Dendritic cell treated with granulocyte-macrophage colony-stimulating factor and Interleukin-4, amounts not matched to agents 40 ng/mL and 50 ng/mL, for 4 days (primary cell): ENCODE measurements at regions not wholly inside any gene's neighbourhood (a gene's known extent, or its start where the extent isn't known, plus 50 kb on each side); places are given as distances from the start of the nearest gene placed in this dataset.

Experiments
- H3K27ac Mint-ChIP-seq: one replicate; pipeline ENCODE4 v1.8.0; 2022; ENCODE audit warnings: mild to moderate bottlenecking, mixed read lengths
- H3K27me3 Mint-ChIP-seq: one replicate; pipeline ENCODE4 v1.8.0; 2022; ENCODE audit warnings: mild to moderate bottlenecking, mixed read lengths
- H3K36me3 Mint-ChIP-seq: one replicate; pipeline ENCODE4 v1.8.0; 2022; ENCODE audit warnings: low read depth, mixed read lengths
- H3K4me1 Mint-ChIP-seq: one replicate; pipeline ENCODE4 v1.8.0; 2022; ENCODE audit warnings: low read depth, mixed read lengths
- H3K4me3 Mint-ChIP-seq: one replicate; pipeline ENCODE4 v1.8.0; 2022; ENCODE audit warnings: mild to moderate bottlenecking, moderate library complexity, mixed read lengths
- H3K9me3 Mint-ChIP-seq: one replicate; pipeline ENCODE4 v1.8.0; 2022; ENCODE audit warnings: mixed read lengths
- intact Hi-C: fragments of 100-400 bp; cut with micrococcal nuclease; formaldehyde crosslinking; loops from one replicate; pipeline ENCODE4 v1.15.0; 2022

- no peaks in the 10 kb centered on the region for H3K36me3 Mint-ChIP-seq
- peaks cover 56% of the 10 kb centered on the region for H3K27me3 Mint-ChIP-seq
- intact Hi-C loops = no loop called here
- H3K4me1 Mint-ChIP-seq = no peaks in the 10 kb centered on the region
- H3K27ac Mint-ChIP-seq = no peak overlapping the region
- no peak overlapping the region for H3K4me3 Mint-ChIP-seq
- H3K9me3 Mint-ChIP-seq = peaks cover 14% of the 10 kb centered on the region
Measured at GRCh38 chr14:97027256-97027999, 230.2 kb downstream of the VRK1 start.

DNA sequence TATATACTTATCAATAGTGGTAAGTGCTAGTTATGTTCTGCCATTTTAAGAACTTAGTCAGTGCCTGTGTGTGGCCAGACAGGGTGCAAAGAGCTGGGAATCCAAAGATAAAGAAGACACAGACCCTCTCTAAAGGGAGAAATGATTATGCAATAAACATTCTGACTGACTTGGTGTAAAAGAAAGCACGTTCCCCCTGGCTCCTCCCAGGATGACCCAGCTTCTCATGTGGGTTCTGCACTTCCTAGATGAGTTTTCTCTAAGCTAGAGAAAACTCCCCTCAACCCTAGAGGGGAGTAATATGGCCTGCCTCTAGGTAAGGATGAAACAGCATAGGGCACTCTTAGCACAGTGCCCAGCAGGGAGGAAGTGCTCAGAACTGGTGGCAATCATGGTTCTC is 231.2 kb downstream of the VRK1 start:
- intact Hi-C loops = no loop called here
- Mint-ChIP-seq H3K27ac (no peak overlapping the region), H3K27me3 (peaks cover 58% of the 10 kb centered on the region), H3K9me3 (peaks cover 14% of the 10 kb centered on the region), H3K4me1 (no peaks in the 10 kb centered on the region), H3K36me3 (no peaks in the 10 kb centered on the region), H3K4me3 (no peak overlapping the region)

DNA sequence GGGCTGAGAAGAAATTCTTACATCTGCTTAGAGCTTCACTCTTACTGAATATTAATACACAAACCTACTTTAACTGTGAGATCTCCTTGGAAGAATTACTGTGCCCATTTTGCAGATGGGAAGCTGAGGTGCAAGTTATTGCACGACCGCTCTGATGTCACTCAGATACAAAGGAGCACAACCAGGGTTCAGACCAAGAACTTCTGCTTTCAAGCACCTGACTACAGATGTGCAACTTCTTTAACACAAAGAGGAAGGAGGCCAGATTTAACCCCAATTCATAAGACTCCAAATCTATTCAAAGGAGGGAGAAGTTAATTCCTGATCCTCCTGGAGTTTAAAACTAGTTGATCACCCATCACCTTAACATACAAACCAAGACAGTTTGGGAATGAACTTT is 232.6 kb downstream of the VRK1 start:
- Mint-ChIP-seq H3K27ac (no peak overlapping the region), H3K27me3 (peaks cover 63% of the 10 kb centered on the region), H3K4me3 (no peak overlapping the region), H3K36me3 (no peaks in the 10 kb centered on the region), H3K9me3 (peaks cover 14% of the 10 kb centered on the region), H3K4me1 (no peaks in the 10 kb centered on the region)
- intact Hi-C loops = no loop called here

- Mint-ChIP-seq H3K27me3 (peaks cover 64% of the 10 kb centered on the region), H3K27ac (no peak overlapping the region), H3K4me1 (no peaks in the 10 kb centered on the region), H3K9me3 (peaks cover 14% of the 10 kb centered on the region), H3K36me3 (no peaks in the 10 kb centered on the region), H3K4me3 (no peak overlapping the region)
- intact Hi-C loops = no loop called here
Measured at GRCh38 chr14:97031530-97031929, 234.3 kb downstream of the VRK1 start.

GRCh38 chr14:97033556-97034081 is 236.4 kb downstream of the VRK1 start:
- intact Hi-C loops = no loop called here
- no peak overlapping the region for H3K4me3 Mint-ChIP-seq
- H3K9me3 Mint-ChIP-seq = peaks cover 18% of the 10 kb centered on the region
- no peak overlapping the region for H3K27ac Mint-ChIP-seq
- peaks cover 63% of the 10 kb centered on the region for H3K27me3 Mint-ChIP-seq
- H3K4me1 Mint-ChIP-seq = no peaks in the 10 kb centered on the region
- H3K36me3 Mint-ChIP-seq = no peaks in the 10 kb centered on the region

DNA sequence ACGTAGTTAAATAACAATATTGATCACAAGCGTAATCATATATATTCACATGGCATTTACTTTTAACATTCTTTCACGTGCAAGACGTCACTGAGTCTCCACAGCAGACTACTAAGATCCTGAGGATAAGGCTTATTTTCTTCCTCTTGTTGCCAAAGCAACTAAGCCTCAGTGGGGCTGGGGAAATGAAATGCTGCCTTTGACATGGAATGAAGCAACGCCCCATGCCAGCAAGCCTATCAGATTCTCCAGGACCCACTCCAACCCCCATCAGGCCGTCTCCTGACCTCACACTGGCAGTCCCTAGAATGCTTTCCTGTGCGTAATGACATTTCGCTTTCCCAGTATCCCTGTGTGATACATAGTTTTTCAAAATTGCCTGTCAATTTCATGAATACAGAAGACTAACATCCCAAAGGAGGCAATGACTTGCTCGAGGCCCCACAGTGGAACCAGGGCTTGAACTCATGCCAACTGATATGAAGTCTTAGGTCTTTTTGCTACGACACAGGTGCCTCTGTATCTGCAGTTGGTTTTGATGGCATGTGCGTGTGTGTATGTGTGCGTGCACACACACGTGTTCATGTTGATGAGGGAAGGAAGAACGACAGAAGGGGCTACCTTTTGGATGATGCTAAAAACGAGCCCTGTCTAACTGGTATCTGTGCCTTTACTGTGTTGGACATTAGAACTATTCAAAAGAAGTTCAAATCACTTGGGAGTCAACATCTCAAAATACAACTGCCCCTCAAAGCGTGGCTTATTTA is 239.1 kb downstream of the VRK1 start:
- Mint-ChIP-seq H3K4me1 (no peaks in the 10 kb centered on the region), H3K27ac (no peak overlapping the region), H3K9me3 (peaks cover 32% of the 10 kb centered on the region), H3K36me3 (no peaks in the 10 kb centered on the region), H3K4me3 (no peak overlapping the region), H3K27me3 (peaks cover 58% of the 10 kb centered on the region)
- intact Hi-C loops = no loop called here

- peaks cover 28% of the 10 kb centered on the region for H3K9me3 Mint-ChIP-seq
- H3K4me3 Mint-ChIP-seq = no peak overlapping the region
- peaks cover 30% of the 10 kb centered on the region for H3K27me3 Mint-ChIP-seq
- H3K4me1 Mint-ChIP-seq = no peaks in the 10 kb centered on the region
- no peaks in the 10 kb centered on the region for H3K36me3 Mint-ChIP-seq
- intact Hi-C loops = no loop called here
- H3K27ac Mint-ChIP-seq = no peak overlapping the region
Measured at GRCh38 chr14:97039717-97040363, 242.7 kb downstream of the VRK1 start.

DNA sequence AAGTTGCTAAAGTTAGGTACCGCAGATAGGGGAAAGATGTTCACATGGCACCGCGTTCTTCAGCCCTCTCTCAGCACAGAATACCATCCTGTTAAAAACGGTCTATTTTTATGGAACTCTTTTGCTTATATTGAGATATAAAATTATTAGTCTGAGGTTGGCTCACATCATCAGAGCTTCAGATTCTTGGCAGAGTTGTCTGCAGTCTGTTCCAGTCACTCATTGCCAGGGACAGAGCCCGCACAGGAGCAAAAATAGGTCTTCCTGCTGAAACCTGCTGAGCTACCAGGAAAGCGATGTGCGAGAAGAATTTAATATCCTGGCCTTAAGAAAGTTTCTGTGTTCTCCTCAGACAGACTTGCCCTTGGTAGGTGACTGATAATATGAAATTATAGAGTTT is 249.8 kb downstream of the VRK1 start:
- Mint-ChIP-seq H3K27me3 (peaks cover 14% of the 10 kb centered on the region), H3K4me3 (no peak overlapping the region), H3K9me3 (peaks cover under 1% of the 10 kb centered on the region), H3K27ac (no peak overlapping the region), H3K4me1 (no peaks in the 10 kb centered on the region), H3K36me3 (no peaks in the 10 kb centered on the region)
- intact Hi-C loops = no loop called here

DNA sequence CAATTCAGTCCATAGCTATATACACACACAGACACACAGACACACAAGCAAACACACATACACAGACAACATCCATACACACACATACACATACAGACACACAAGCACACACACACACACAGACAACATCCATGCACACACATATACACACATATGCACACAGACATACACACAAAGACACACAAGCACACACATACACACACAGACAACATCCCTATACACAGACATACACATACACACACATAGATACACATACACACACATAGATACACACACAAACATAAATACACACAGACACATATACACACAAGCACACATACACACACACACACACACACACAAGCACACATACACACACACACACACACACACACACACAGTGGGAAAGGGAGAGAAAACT is 254.8 kb downstream of the VRK1 start:
- Mint-ChIP-seq H3K27ac (no peak overlapping the region), H3K27me3 (peaks cover 22% of the 10 kb centered on the region), H3K36me3 (no peaks in the 10 kb centered on the region), H3K9me3 (no peaks in the 10 kb centered on the region), H3K4me1 (no peaks in the 10 kb centered on the region), H3K4me3 (no peak overlapping the region)
- intact Hi-C loops = loop anchor here (10.0 kb wide), 1 partner anchor 533 kb away; no protein-coding TSS in a partner anchor

GRCh38 chr14:97053941-97054340 is 256.8 kb downstream of the VRK1 start:
- Mint-ChIP-seq H3K4me1 (no peaks in the 10 kb centered on the region), H3K9me3 (no peaks in the 10 kb centered on the region), H3K27ac (no peak overlapping the region), H3K4me3 (no peak overlapping the region), H3K27me3 (peaks cover 19% of the 10 kb centered on the region), H3K36me3 (no peaks in the 10 kb centered on the region)
- intact Hi-C loops = loop anchor here (10.0 kb wide), 1 partner anchor 531 kb away; no protein-coding TSS in a partner anchor

DNA sequence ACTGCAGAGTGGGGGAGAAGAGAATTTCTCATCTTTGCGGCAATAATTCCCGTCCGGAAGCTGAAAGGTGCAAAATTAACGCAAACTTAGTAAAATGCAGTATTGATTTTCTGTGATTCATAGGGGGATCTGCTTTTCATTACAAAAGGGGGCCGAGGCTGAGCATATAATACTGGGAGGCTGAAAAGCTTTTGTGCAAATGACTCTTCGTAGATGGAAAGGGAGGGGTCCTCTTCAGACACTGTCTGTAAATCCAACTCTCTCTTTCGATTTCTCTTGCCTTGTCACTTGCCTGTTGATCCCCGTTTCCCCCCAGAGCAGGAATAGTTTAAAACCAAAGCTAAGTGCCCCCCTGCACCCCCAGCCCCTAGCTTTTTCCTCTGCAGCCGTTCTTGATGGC is 258.2 kb downstream of the VRK1 start:
- Mint-ChIP-seq H3K4me3 (no peak overlapping the region), H3K9me3 (no peaks in the 10 kb centered on the region), H3K36me3 (no peaks in the 10 kb centered on the region), H3K27me3 (peaks cover 22% of the 10 kb centered on the region), H3K4me1 (no peaks in the 10 kb centered on the region), H3K27ac (no peak overlapping the region)
- intact Hi-C loops = loop anchor here (10.0 kb wide), 1 partner anchor 529 kb away; no protein-coding TSS in a partner anchor

GRCh38 chr14:97056086-97056485 is 258.9 kb downstream of the VRK1 start:
- Mint-ChIP-seq H3K36me3 (no peaks in the 10 kb centered on the region), H3K9me3 (no peaks in the 10 kb centered on the region), H3K4me1 (no peaks in the 10 kb centered on the region), H3K27me3 (peaks cover 20% of the 10 kb centered on the region), H3K4me3 (no peak overlapping the region), H3K27ac (no peak overlapping the region)
- intact Hi-C loops = loop anchor here (10.0 kb wide), 1 partner anchor 529 kb away; no protein-coding TSS in a partner anchor

DNA sequence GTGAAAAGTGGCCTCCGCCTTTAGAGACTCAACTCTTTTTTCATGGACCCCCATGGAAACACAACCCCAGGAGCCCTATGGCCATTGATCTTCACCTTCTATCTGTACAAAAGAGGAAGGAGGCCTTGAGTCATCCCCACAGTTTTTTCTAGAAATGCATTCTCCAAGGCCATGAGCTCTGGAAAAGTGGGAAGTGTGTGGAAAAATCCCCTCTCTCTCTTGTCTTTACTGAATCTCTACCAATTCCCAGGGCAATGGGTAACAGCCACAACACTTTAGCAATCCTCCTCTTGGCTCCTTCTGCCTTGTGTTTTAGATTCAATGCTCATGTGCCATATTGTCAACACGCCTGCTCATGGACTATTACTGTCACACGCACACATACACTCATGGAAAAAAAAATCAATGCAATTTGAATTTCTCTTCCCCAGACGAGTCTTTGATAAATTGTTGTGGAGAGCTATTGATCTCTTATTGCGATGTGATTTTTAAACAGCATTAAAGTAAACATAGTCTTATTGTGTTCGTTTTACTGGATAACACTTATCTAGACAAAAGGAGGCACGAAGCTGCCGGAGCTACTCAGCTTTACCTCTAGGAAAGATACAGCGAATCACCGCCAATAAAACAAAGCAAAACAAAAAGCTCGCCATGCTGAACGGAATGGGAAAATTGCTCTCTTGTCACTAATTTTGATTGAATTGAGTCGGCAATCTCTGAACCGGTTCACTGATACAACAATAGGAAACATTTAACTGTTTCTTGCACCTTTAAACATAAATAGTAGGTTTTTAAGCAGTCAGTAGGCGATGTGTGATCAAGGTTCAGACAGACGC is 260.3 kb downstream of the VRK1 start:
- H3K36me3 Mint-ChIP-seq = no peaks in the 10 kb centered on the region
- intact Hi-C loops = loop anchor here (10.0 kb wide), 1 partner anchor 527 kb away; no protein-coding TSS in a partner anchor

More for the DNA sequence above, 260.3 kb downstream of the VRK1 start:
- no peak overlapping the region for H3K27ac Mint-ChIP-seq
- peaks cover 19% of the 10 kb centered on the region for H3K27me3 Mint-ChIP-seq
- H3K4me1 Mint-ChIP-seq = no peaks in the 10 kb centered on the region
- H3K4me3 Mint-ChIP-seq = no peak overlapping the region
- no peaks in the 10 kb centered on the region for H3K9me3 Mint-ChIP-seq
